Mesendoderm (in vitro differentiated cells): ENCODE measurements at regions not wholly inside any gene's neighbourhood (a gene's known extent, or its start where the extent isn't known, plus 50 kb on each side); places are given as distances from the start of the nearest gene placed in this dataset.

ENCODE experiments used
- DNase-seq: peaks from one replicate; pipeline ENCODE4 v3.0.0; 2013
- H2AK5ac ChIP-seq: 2 replicates; pipeline ENCODE4 v1.6.1; 2013; ENCODE audit warnings: low read length, inconsistent platforms
- H2BK120ac ChIP-seq: 2 replicates; pipeline ENCODE4 v1.6.1; 2013; ENCODE audit warnings: low read depth, mild to moderate bottlenecking, low read length, moderate library complexity, mixed read lengths
- H2BK15ac ChIP-seq: replicated peaks from 2 replicates; pipeline ENCODE4 v1.6.1; 2013; ENCODE audit warnings: low read depth, mild to moderate bottlenecking, moderate library complexity
- H2BK5ac ChIP-seq: 2 replicates; pipeline ENCODE4 v1.6.1; 2013; ENCODE audit warnings: low read length, inconsistent platforms
- H3K18ac ChIP-seq: 2 replicates; pipeline ENCODE4 v1.6.1; 2013; ENCODE audit warnings: mild to moderate bottlenecking, low read length, mixed read lengths
- H3K23ac ChIP-seq: one replicate; pipeline ENCODE4 v1.6.1; 2013; ENCODE audit warnings: low read length
- H3K27ac ChIP-seq: 2 replicates; pipeline ENCODE4 v1.5.1; 2013; ENCODE audit warnings: low read depth, mild to moderate bottlenecking, inconsistent platforms, low read length, moderate library complexity
- H3K27me3 ChIP-seq: 2 replicates; pipeline ENCODE4 v1.6.1; 2013; ENCODE audit warnings: low read length, control low read depth, mild to moderate bottlenecking, inconsistent platforms; ENCODE audit not compliant: insufficient read depth, poor library complexity
- H3K36me3 ChIP-seq: 2 replicates; pipeline ENCODE4 v1.6.1; 2013; ENCODE audit warnings: low read length, inconsistent platforms; ENCODE audit not compliant: control insufficient read depth, insufficient read depth
- H3K4ac ChIP-seq: one replicate; pipeline ENCODE4 v1.6.1; 2013; ENCODE audit warnings: low read depth, mild to moderate bottlenecking, low read length, moderate library complexity
- H3K4me1 ChIP-seq: 2 replicates; pipeline ENCODE4 v1.6.1; 2013; ENCODE audit warnings: low read depth, low read length, inconsistent platforms; ENCODE audit not compliant: control insufficient read depth
- H3K4me2 ChIP-seq: 2 replicates; pipeline ENCODE4 v1.6.1; 2013; ENCODE audit warnings: low read length
- H3K4me3 ChIP-seq: 2 replicates; pipeline ENCODE4 v1.5.1; 2013; ENCODE audit warnings: mild to moderate bottlenecking, low read length
- H3K56ac ChIP-seq: one replicate; pipeline ENCODE4 v1.6.1; 2013; ENCODE audit warnings: low read length
- H3K79me1 ChIP-seq: 2 replicates; pipeline ENCODE4 v1.6.1; 2013; ENCODE audit warnings: low read length, inconsistent platforms
- H3K79me2 ChIP-seq: 2 replicates; pipeline ENCODE4 v1.6.1; 2013; ENCODE audit warnings: mild to moderate bottlenecking, low read length; ENCODE audit not compliant: control insufficient read depth, insufficient read depth
- H3K9ac ChIP-seq: 2 replicates; pipeline ENCODE4 v1.6.1; 2013; ENCODE audit warnings: low read length, inconsistent platforms
- H4K5ac ChIP-seq: one replicate; pipeline ENCODE4 v1.6.1; 2013; ENCODE audit warnings: low read length
- H4K8ac ChIP-seq: one replicate; pipeline ENCODE4 v1.6.1; 2013; ENCODE audit warnings: low read depth, mild to moderate bottlenecking, control low read depth, low read length, moderate library complexity
- WGBS: extraction: QIAGEN DNeasy Blood & Tissue Kit; methylation state at CpG from one replicate; pipeline ENCODE4 v1.1.7; 2013; ENCODE audit warnings: low lambda C conversion rate, missing lambda C conversion rate; ENCODE audit not compliant: insufficient coverage; ENCODE audit errors: extremely low coverage; 5-methylcytosine and 5-hydroxymethylcytosine counted together

DNA sequence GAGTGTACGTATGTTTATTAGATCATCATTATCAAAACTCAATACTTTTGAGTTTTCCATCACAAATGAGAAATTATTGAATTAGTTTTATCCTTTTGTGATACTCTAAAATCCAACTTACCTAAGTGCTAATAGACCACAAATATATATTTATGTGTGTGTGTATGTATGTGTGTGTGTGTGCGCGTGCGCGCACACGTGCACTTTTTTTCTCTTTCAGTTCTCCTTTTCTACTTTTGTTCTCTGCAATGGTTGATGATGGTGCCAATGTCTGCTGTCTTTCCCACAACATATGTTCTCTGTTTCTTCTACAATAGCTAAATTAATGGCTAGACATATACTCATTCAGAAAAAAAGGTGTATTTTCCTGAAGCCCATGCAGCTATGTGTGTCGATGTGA, 571.6 kb upstream of the ARPP21 start:
- Histone ChIP-seq H3K4me1 (no peaks in the 10 kb centered on the region), H3K36me3 (no peaks in the 10 kb centered on the region), H3K27ac (no peak overlapping the region), H2BK120ac (no peak overlapping the region), H3K9ac (no peak overlapping the region), H4K8ac (no peak overlapping the region), H2BK15ac (no peak overlapping the region), H3K79me1 (no peaks in the 10 kb centered on the region), H3K4me2 (no peak overlapping the region), H4K5ac (no peak overlapping the region), H3K79me2 (no peaks in the 10 kb centered on the region), H3K27me3 (no peaks in the 10 kb centered on the region), H2BK5ac (no peak overlapping the region), H3K56ac (no peak overlapping the region), H3K4ac (no peak overlapping the region), H3K4me3 (no peak overlapping the region), H3K23ac (no peak overlapping the region), H3K18ac (no peak overlapping the region), H2AK5ac (no peak overlapping the region)
- WGBS, result no CpG with 5 or more reads among the region's 7 CpGs
- DNase-seq, result no peak

DNA sequence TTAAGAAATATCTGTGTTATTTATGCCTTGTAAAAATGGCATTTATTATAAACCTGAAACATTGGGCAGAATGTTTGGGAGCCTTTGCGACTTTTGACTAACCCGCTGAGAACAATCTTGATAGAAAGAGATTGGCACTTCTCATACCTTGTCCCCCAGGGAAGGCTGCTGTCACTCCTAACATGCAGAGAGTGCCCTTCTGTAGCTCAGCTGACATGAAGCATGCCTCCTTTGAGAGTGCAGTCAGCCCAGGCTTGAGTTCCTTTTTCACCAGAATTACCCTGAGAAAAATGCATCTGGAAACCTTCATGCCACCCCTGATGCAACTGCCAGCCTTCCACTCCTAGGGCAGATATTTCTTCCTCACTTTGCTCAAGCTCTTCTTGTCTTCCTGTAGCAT, 569.2 kb upstream of the ARPP21 start:
- Histone ChIP-seq H3K9ac (no peak overlapping the region), H2BK5ac (no peak overlapping the region), H2BK15ac (no peak overlapping the region), H3K18ac (no peak overlapping the region), H3K56ac (no peak overlapping the region), H3K4me3 (no peak overlapping the region), H3K4ac (no peak overlapping the region), H3K4me1 (no peaks in the 10 kb centered on the region), H2BK120ac (no peak overlapping the region), H4K8ac (no peak overlapping the region), H3K36me3 (no peaks in the 10 kb centered on the region), H3K4me2 (no peak overlapping the region), H3K27ac (no peak overlapping the region), H4K5ac (no peak overlapping the region), H3K23ac (no peak overlapping the region), H3K79me2 (no peaks in the 10 kb centered on the region), H3K27me3 (no peaks in the 10 kb centered on the region), H2AK5ac (no peak overlapping the region), H3K79me1 (no peaks in the 10 kb centered on the region)
- DNase-seq, result no peak
- no CpG with 5 or more reads among the region's 2 CpGs for WGBS

DNA sequence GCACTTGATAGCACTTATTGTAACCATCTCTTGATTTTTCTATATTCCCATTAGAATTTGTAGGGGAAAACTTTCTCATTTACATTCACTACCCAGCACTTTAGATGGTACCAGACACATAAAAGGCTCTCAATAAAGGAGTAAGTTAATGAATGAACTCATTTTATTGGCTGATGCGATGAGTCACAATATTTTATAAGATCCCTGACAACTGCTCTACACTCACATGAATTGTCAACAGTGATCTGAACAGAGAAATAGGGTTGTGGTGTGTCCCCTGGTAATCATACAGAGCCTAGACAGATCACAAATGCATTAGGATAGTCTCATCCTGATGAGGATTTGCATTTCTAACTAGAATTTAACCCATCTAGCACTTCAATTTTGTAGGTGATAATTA, 567.6 kb upstream of the ARPP21 start:
- H3K27me3 ChIP-seq, result no peaks in the 10 kb centered on the region
- no CpG with 5 or more reads among the region's 1 CpG for WGBS

DNA sequence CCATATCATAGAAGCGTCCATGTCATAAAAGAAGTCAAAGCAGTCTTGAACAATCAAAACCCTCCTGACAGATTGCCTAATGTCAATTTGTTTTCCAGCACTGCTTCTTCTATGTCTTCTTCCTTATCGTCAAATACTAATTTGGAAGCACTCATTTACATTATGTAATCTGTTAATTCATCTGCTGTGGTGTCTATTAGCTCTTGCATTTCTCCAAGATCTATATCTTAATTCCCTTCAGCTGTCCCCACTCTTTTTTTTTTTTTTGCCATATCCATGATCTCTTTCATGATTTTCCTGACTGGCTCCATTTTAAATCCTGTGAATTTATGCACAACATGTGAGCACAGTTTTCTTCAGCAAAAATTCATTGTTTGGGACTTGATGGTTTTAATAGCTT, 560.5 kb upstream of the ARPP21 start:
- Histone ChIP-seq H2AK5ac (no peak overlapping the region), H2BK120ac (no peak overlapping the region), H4K5ac (no peak overlapping the region), H3K23ac (no peak overlapping the region), H3K27ac (no peak overlapping the region), H3K9ac (no peak overlapping the region), H3K4me3 (no peak overlapping the region), H4K8ac (no peak overlapping the region), H3K79me1 (no peaks in the 10 kb centered on the region), H2BK5ac (no peak overlapping the region), H3K4me1 (no peaks in the 10 kb centered on the region), H3K4ac (no peak overlapping the region), H3K4me2 (no peak overlapping the region), H3K18ac (no peak overlapping the region), H3K79me2 (no peaks in the 10 kb centered on the region), H3K27me3 (no peaks in the 10 kb centered on the region), H2BK15ac (no peak overlapping the region), H3K36me3 (no peaks in the 10 kb centered on the region), H3K56ac (no peak overlapping the region)
- no peak for DNase-seq
- WGBS, result no CpG with 5 or more reads among the region's 2 CpGs

More for the DNA sequence above, 567.6 kb upstream of the ARPP21 start:
- Histone ChIP-seq H4K8ac (no peak overlapping the region), H3K4me3 (no peak overlapping the region), H2AK5ac (no peak overlapping the region), H3K4me2 (no peak overlapping the region), H2BK5ac (no peak overlapping the region), H3K27ac (no peak overlapping the region), H3K9ac (no peak overlapping the region), H3K4ac (no peak overlapping the region), H4K5ac (no peak overlapping the region), H3K79me1 (no peaks in the 10 kb centered on the region), H2BK120ac (no peak overlapping the region), H3K79me2 (no peaks in the 10 kb centered on the region), H3K36me3 (no peaks in the 10 kb centered on the region), H3K18ac (no peak overlapping the region), H3K56ac (no peak overlapping the region), H3K23ac (no peak overlapping the region), H3K4me1 (no peaks in the 10 kb centered on the region), H2BK15ac (no peak overlapping the region)
- DNase-seq, result no peak

DNA sequence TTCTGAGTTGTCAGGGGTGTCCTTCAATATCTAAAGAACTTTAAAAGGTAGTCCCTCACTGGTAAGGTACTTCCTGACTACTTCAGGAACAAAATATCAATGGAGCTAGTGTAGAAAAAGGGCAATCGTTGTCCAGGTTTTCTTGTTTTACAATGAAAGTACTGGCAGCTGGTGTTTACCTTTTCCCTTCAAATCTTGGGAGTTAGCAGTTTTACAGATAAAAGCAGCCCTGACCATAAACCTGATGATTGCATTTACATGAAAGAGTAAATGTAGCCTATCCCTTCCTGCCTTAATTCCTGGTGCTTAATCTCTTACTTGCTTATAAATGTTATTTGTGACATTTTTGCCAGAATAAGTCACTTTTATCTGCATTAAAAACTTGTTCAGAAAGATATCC, 559.9 kb upstream of the ARPP21 start:
- Histone ChIP-seq H4K5ac (no peak overlapping the region), H3K4me3 (no peak overlapping the region), H3K18ac (no peak overlapping the region), H3K79me2 (no peaks in the 10 kb centered on the region), H3K4me1 (no peaks in the 10 kb centered on the region), H3K27ac (no peak overlapping the region), H2BK5ac (no peak overlapping the region), H3K79me1 (no peaks in the 10 kb centered on the region), H2BK15ac (no peak overlapping the region), H3K9ac (no peak overlapping the region), H3K23ac (no peak overlapping the region), H3K56ac (no peak overlapping the region), H3K36me3 (no peaks in the 10 kb centered on the region), H3K4me2 (no peak overlapping the region), H2BK120ac (no peak overlapping the region), H2AK5ac (no peak overlapping the region), H3K27me3 (no peaks in the 10 kb centered on the region), H3K4ac (no peak overlapping the region), H4K8ac (no peak overlapping the region)
- DNase-seq, result no peak
- WGBS, result no CpG with 5 or more reads among the region's 1 CpG

DNA sequence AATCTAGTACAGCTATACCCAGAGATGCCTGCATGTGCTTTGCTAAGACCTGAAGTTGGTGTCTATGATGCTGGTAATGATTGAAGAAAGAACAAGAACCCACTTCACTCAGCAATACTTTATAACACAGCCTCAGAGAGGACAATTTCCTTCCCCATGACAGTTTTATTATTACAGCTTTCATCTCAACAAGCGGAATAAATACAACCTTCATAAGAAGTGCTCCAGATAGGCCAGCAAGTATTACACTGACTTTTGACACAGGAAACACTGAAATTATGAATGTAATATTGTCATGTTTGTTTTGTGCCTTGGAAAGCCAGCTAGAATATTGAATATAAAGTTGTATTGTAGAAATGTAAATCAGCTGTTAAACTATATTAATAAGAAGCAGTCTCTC, 557.4 kb upstream of the ARPP21 start:
- no CpG with 5 or more reads among the region's 1 CpG for WGBS
- no peak for DNase-seq
- H2BK120ac ChIP-seq, result no peak overlapping the region

More for the DNA sequence above, 557.4 kb upstream of the ARPP21 start:
- Histone ChIP-seq H3K18ac (no peak overlapping the region), H3K9ac (no peak overlapping the region), H4K5ac (no peak overlapping the region), H3K27me3 (no peaks in the 10 kb centered on the region), H3K23ac (no peak overlapping the region), H3K4ac (no peak overlapping the region), H3K36me3 (no peaks in the 10 kb centered on the region), H3K79me2 (no peaks in the 10 kb centered on the region), H3K56ac (no peak overlapping the region), H2BK5ac (no peak overlapping the region), H4K8ac (no peak overlapping the region), H3K79me1 (no peaks in the 10 kb centered on the region), H3K27ac (no peak overlapping the region), H2AK5ac (no peak overlapping the region), H3K4me2 (no peak overlapping the region), H2BK15ac (no peak overlapping the region), H3K4me3 (no peak overlapping the region), H3K4me1 (no peaks in the 10 kb centered on the region)
